GM23338 (cell line): ENCODE measurements at regions not wholly inside any gene's neighbourhood (a gene's known extent, or its start where the extent isn't known, plus 50 kb on each side); places are given as distances from the start of the nearest gene placed in this dataset.

Experiments used
- ATAC-seq: fragments of 200-7000 bp; cut with Tn5 transposase; 3 replicates; pipeline ENCODE4 v1.9.1; 2020
- DNase-seq: peaks from one replicate; pipeline ENCODE4 v3.0.0-alpha.2; 2015; ENCODE audit warnings: low spot score
- H2AFZ ChIP-seq: fragments of 200-600 bp; sonication (generic); 2 replicates; pipeline ENCODE4 v1.8.0; 2016; ENCODE audit warnings: antibody characterized with exemption, mild to moderate bottlenecking, moderate library complexity
- H3F3A ChIP-seq: fragments of 200-600 bp; sonication (generic); replicated peaks from 2 replicates; pipeline ENCODE4 v1.8.0; 2017; ENCODE audit warnings: antibody characterized with exemption, mixed run types, low read depth
- H3K27ac ChIP-seq: fragments of 200-600 bp; sonication (generic); 2 replicates; pipeline ENCODE4 v1.6.1; 2016; ENCODE audit warnings: low read depth
- H3K27me3 ChIP-seq: fragments of 200-600 bp; sonication (generic); 2 replicates; pipeline ENCODE4 v1.8.0; 2016; ENCODE audit warnings: mild to moderate bottlenecking, mixed run types, moderate library complexity; ENCODE audit not compliant: insufficient read depth
- H3K36me3 ChIP-seq: fragments of 200-600 bp; sonication (generic); 2 replicates; pipeline ENCODE4 v1.8.0; 2016; ENCODE audit warnings: mild to moderate bottlenecking; ENCODE audit not compliant: insufficient read depth
- H3K4me1 ChIP-seq: fragments of 200-600 bp; sonication (generic); 2 replicates; pipeline ENCODE4 v1.8.0; 2016; ENCODE audit warnings: mild to moderate bottlenecking, moderate library complexity; ENCODE audit not compliant: insufficient read depth
- H3K4me2 ChIP-seq: fragments of 200-600 bp; sonication (generic); 2 replicates; pipeline ENCODE4 v1.7.1; 2017; ENCODE audit warnings: mixed run types
- H3K4me3 ChIP-seq: fragments of 200-600 bp; sonication (generic); 2 replicates; pipeline ENCODE4 v1.6.1; 2016; ENCODE audit warnings: mixed run types
- H3K79me2 ChIP-seq: fragments of 200-600 bp; sonication (generic); replicated peaks from 2 replicates; pipeline ENCODE4 v1.8.0; 2017; ENCODE audit warnings: mild to moderate bottlenecking; ENCODE audit not compliant: insufficient read depth
- H3K9me2 ChIP-seq: fragments of 200-600 bp; sonication (generic); 2 replicates; pipeline ENCODE4 v1.8.0; 2017; ENCODE audit not compliant: insufficient read depth
- H4K20me1 ChIP-seq: fragments of 200-600 bp; sonication (generic); replicated peaks from 2 replicates; pipeline ENCODE4 v1.8.0; 2017; ENCODE audit warnings: mild to moderate bottlenecking; ENCODE audit not compliant: insufficient read depth
- H3K27ac Mint-ChIP-seq: 2 replicates; pipeline ENCODE4 v1.8.0; 2020; ENCODE audit warnings: inconsistent platforms, mild to moderate bottlenecking, moderate library complexity, mixed read lengths
- H3K27me3 Mint-ChIP-seq: 3 replicates; pipeline ENCODE4 v1.8.0; 2022; ENCODE audit warnings: low read depth, mild to moderate bottlenecking, moderate library complexity, mixed read lengths, inconsistent platforms; ENCODE audit not compliant: insufficient read depth, poor library complexity
- H3K36me3 Mint-ChIP-seq: 3 replicates; pipeline ENCODE4 v1.8.0; 2021; ENCODE audit warnings: low read depth, mild to moderate bottlenecking, inconsistent platforms, moderate library complexity, mixed read lengths
- H3K4me1 Mint-ChIP-seq: 3 replicates; pipeline ENCODE4 v1.8.0; 2020; ENCODE audit warnings: mild to moderate bottlenecking, inconsistent platforms, mixed read lengths
- H3K4me3 Mint-ChIP-seq: 3 replicates; pipeline ENCODE4 v1.8.0; 2021; ENCODE audit warnings: moderate library complexity, mild to moderate bottlenecking, inconsistent platforms, mixed read lengths
- H3K9me3 Mint-ChIP-seq: 3 replicates; pipeline ENCODE4 v1.8.0; 2020; ENCODE audit warnings: moderate library complexity, mild to moderate bottlenecking, inconsistent platforms, mixed read lengths
- CREB1 ChIP-seq: fragments of 250-450 bp; sonication (Bioruptor Pico); IDR thresholded peaks from 2 replicates; pipeline ENCODE4 v1.5.0; 2020; ENCODE audit warnings: low read depth, mild to moderate bottlenecking, moderate library complexity
- EZH2 ChIP-seq: fragments of 200-600 bp; sonication (generic); IDR thresholded peaks from one replicate; pipeline ENCODE4 v1.8.0; 2017; ENCODE audit warnings: antibody characterized with exemption, mild to moderate bottlenecking, low read depth; ENCODE audit not compliant: unreplicated experiment
- EZH2phosphoT487 ChIP-seq: fragments of 200-600 bp; sonication (generic); IDR thresholded peaks from one replicate; pipeline ENCODE4 v1.8.1; 2018; ENCODE audit warnings: antibody characterized with exemption; ENCODE audit not compliant: unreplicated experiment
- JUNB ChIP-seq: IDR thresholded peaks from one replicate; pipeline ENCODE4 v1.6.1; 2016; ENCODE audit warnings: antibody characterized with exemption; ENCODE audit not compliant: unreplicated experiment
- NANOG ChIP-seq: IDR thresholded peaks from 2 replicates; pipeline ENCODE4 v1.6.1; 2016; ENCODE audit warnings: antibody characterized with exemption, borderline replicate concordance
- POLR2AphosphoS5 ChIP-seq: IDR thresholded peaks from 2 replicates; pipeline ENCODE4 v1.6.1; 2016; ENCODE audit warnings: antibody characterized with exemption, low read depth
- STAT1 ChIP-seq: IDR thresholded peaks from one replicate; pipeline ENCODE4 v1.6.1; 2016; ENCODE audit warnings: antibody characterized with exemption; ENCODE audit not compliant: unreplicated experiment
- ZNF114 ChIP-seq: fragments of 250-450 bp; sonication (Bioruptor Pico); IDR thresholded peaks from 2 replicates; pipeline ENCODE4 v1.5.0; 2020; ENCODE audit warnings: mild to moderate bottlenecking, moderate library complexity
- ZNF331 ChIP-seq: fragments of 250-450 bp; sonication (Bioruptor Pico); IDR thresholded peaks from 2 replicates; pipeline ENCODE4 v1.5.0; 2020; ENCODE audit warnings: low read depth, mild to moderate bottlenecking, moderate library complexity
- TF ChIP-seq, protein P1 (sequence below): IDR thresholded peaks from one replicate; pipeline ENCODE4 v1.6.1; 2018; ENCODE audit warnings: antibody characterized with exemption; ENCODE audit not compliant: unreplicated experiment
- TF ChIP-seq, protein P2 (sequence below): IDR thresholded peaks from 2 replicates; pipeline ENCODE4 v1.6.1; 2016; ENCODE audit warnings: antibody characterized with exemption
- TF ChIP-seq, protein P3 (sequence below), 2 experiments: fragments of 200-600 bp in 1 of 2; sonication (generic) in 1 of 2; conservative IDR thresholded peaks; 2 replicates each; pipeline versions ENCODE4 v1.5.1 to v1.6.1; 2016 to 2017; ENCODE audit warnings: antibody characterized with exemption in 2 of 2, low read depth in 2 of 2, mild to moderate bottlenecking in 2 of 2, moderate library complexity in 1 of 2

DNA sequence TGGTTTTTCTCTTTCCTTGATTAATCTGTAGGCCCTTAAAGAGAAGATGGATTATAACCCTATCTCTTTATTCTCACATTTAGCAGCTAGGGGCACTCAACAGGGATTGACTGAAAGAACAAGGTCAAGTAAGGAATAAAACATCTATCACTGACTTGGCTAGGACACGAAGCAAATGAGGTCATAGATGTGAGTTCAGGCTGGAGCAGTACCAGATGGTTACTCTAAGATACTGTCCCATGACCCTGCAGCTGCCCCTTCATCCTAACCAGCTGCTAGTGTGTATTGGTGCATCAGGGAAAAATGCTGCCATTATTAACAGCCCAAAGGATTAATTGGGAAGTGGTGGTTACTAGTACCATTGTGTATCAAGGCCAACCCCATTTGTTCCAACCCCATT lies 221.9 kb downstream of the CTH start:
- Histone ChIP-seq H3K4me3 (no peak overlapping the region), H3K79me2 (no peaks in the 10 kb centered on the region), H3K9me2 (peaks cover 6% of the 10 kb centered on the region; the same call in 1 of the 2 replicates), H3K27me3 (no peaks in the 10 kb centered on the region), H3K4me1 (no peaks in the 10 kb centered on the region), H3K36me3 (no peaks in the 10 kb centered on the region), H3K4me2 (no peak overlapping the region), H2AFZ (no peak overlapping the region), H4K20me1 (no peaks in the 10 kb centered on the region), H3K27ac (no peak overlapping the region), H3F3A (no peaks in the 10 kb centered on the region)
- ATAC-seq (no peak), DNase-seq (no peak)
- H3K4me1 Mint-ChIP-seq, result no peaks in the 10 kb centered on the region
- H3K27ac Mint-ChIP-seq, result no peak overlapping the region
- H3K9me3 Mint-ChIP-seq, result no peaks in the 10 kb centered on the region
- peaks cover 3% of the 10 kb centered on the region for H3K27me3 Mint-ChIP-seq
- TF ChIP-seq EZH2phosphoT487, result no peak
- H3K36me3 Mint-ChIP-seq, result no peaks in the 10 kb centered on the region
- H3K4me3 Mint-ChIP-seq, result no peak overlapping the region

DNA sequence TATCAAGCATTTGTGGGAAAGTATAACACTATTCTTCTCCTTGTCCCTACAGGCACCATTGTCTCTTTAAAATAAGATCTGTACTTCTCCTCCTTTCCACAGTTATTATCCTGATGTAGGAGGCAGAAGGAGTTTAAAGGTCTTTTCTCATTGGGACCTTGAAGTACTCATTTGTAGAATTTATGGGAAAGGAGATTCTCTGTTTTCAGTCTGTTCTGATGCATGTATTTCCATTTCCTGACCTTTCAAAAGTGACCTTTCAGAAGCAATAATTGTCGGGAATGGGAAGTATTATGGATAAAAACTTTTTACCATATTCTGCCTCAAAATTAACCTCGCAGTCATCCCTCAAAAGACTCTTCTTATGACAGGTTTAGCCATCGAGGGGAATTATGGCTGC lies 224.8 kb downstream of the CTH start:
- no peak for ATAC-seq
- no peak overlapping the region for H2AFZ ChIP-seq
- no peak for DNase-seq
- no peaks in the 10 kb centered on the region for H3K36me3 ChIP-seq
- no peaks in the 10 kb centered on the region for H3K4me1 ChIP-seq
- Mint-ChIP-seq H3K36me3 (no peaks in the 10 kb centered on the region), H3K27ac (no peak overlapping the region), H3K4me3 (no peak overlapping the region), H3K27me3 (no peaks in the 10 kb centered on the region), H3K4me1 (no peaks in the 10 kb centered on the region), H3K9me3 (no peaks in the 10 kb centered on the region)
- H3K4me2 ChIP-seq, result no peak overlapping the region
- H3K27ac ChIP-seq, result no peak overlapping the region
- peaks cover 6% of the 10 kb centered on the region; the same call in 1 of the 2 replicates for H3K9me2 ChIP-seq
- H4K20me1 ChIP-seq, result no peaks in the 10 kb centered on the region
- H3F3A ChIP-seq, result no peaks in the 10 kb centered on the region
- H3K79me2 ChIP-seq, result no peaks in the 10 kb centered on the region
- H3K27me3 ChIP-seq, result no peaks in the 10 kb centered on the region
- H3K4me3 ChIP-seq, result no peak overlapping the region
- TF ChIP-seq ZNF114 (CRISPR knock-in tag) (no peak), EZH2phosphoT487 (no peak), ZNF331 (no peak), JUNB (no peak), POLR2AphosphoS5 (no peak), NANOG (no peak), EZH2 (no peak), CREB1 (CRISPR knock-in tag) (no peak), STAT1 (no peak)
- TF ChIP-seq, protein P1, sequence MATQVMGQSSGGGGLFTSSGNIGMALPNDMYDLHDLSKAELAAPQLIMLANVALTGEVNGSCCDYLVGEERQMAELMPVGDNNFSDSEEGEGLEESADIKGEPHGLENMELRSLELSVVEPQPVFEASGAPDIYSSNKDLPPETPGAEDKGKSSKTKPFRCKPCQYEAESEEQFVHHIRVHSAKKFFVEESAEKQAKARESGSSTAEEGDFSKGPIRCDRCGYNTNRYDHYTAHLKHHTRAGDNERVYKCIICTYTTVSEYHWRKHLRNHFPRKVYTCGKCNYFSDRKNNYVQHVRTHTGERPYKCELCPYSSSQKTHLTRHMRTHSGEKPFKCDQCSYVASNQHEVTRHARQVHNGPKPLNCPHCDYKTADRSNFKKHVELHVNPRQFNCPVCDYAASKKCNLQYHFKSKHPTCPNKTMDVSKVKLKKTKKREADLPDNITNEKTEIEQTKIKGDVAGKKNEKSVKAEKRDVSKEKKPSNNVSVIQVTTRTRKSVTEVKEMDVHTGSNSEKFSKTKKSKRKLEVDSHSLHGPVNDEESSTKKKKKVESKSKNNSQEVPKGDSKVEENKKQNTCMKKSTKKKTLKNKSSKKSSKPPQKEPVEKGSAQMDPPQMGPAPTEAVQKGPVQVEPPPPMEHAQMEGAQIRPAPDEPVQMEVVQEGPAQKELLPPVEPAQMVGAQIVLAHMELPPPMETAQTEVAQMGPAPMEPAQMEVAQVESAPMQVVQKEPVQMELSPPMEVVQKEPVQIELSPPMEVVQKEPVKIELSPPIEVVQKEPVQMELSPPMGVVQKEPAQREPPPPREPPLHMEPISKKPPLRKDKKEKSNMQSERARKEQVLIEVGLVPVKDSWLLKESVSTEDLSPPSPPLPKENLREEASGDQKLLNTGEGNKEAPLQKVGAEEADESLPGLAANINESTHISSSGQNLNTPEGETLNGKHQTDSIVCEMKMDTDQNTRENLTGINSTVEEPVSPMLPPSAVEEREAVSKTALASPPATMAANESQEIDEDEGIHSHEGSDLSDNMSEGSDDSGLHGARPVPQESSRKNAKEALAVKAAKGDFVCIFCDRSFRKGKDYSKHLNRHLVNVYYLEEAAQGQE, result no peak
- TF ChIP-seq, protein P2, sequence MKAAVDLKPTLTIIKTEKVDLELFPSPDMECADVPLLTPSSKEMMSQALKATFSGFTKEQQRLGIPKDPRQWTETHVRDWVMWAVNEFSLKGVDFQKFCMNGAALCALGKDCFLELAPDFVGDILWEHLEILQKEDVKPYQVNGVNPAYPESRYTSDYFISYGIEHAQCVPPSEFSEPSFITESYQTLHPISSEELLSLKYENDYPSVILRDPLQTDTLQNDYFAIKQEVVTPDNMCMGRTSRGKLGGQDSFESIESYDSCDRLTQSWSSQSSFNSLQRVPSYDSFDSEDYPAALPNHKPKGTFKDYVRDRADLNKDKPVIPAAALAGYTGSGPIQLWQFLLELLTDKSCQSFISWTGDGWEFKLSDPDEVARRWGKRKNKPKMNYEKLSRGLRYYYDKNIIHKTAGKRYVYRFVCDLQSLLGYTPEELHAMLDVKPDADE, result no peak
- TF ChIP-seq, protein P3, sequence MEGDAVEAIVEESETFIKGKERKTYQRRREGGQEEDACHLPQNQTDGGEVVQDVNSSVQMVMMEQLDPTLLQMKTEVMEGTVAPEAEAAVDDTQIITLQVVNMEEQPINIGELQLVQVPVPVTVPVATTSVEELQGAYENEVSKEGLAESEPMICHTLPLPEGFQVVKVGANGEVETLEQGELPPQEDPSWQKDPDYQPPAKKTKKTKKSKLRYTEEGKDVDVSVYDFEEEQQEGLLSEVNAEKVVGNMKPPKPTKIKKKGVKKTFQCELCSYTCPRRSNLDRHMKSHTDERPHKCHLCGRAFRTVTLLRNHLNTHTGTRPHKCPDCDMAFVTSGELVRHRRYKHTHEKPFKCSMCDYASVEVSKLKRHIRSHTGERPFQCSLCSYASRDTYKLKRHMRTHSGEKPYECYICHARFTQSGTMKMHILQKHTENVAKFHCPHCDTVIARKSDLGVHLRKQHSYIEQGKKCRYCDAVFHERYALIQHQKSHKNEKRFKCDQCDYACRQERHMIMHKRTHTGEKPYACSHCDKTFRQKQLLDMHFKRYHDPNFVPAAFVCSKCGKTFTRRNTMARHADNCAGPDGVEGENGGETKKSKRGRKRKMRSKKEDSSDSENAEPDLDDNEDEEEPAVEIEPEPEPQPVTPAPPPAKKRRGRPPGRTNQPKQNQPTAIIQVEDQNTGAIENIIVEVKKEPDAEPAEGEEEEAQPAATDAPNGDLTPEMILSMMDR (conservative IDR thresholded peaks at IDR 0.05; ENCODE audit: low read depth in 2 of 2), result no peak
